HG03520 (cell line): ENCODE measurements at regions not wholly inside any gene's neighbourhood (a gene's known extent, or its start where the extent isn't known, plus 50 kb on each side); places are given as distances from the start of the nearest gene placed in this dataset.

Source experiments
- ATAC-seq: cut with Tn5 transposase; IDR thresholded peaks from one replicate; pipeline ENCODE4 v1.9.1; 2021; ENCODE audit warnings: mild to moderate bottlenecking, moderate library complexity; ENCODE audit not compliant: unreplicated experiment

- no peak for ATAC-seq
Measured at GRCh38 chr10:53023411-53023810, 250.8 kb upstream of the MBL2 start.

GRCh38 chr10:53022611-53023088 is 250.1 kb upstream of the MBL2 start:
- no peak for ATAC-seq

GRCh38 chr10:53013201-53013810 is 240.7 kb upstream of the MBL2 start:
- ATAC-seq = no peak

GRCh38 chr10:53009961-53010907 is 237.7 kb upstream of the MBL2 start:
- ATAC-seq = no peak

GRCh38 chr10:53007527-53007842 is 234.9 kb upstream of the MBL2 start:
- ATAC-seq = no peak

- ATAC-seq = no peak
Measured at GRCh38 chr10:53006663-53007526, 234.3 kb upstream of the MBL2 start.

- ATAC-seq = no peak
Measured at GRCh38 chr10:53005612-53006345, 233.2 kb upstream of the MBL2 start.

GRCh38 chr10:53003094-53003493 is 230.5 kb upstream of the MBL2 start:
- ATAC-seq = no peak

- no peak for ATAC-seq
Measured at GRCh38 chr10:52999681-53000080, 227.1 kb upstream of the MBL2 start.

- ATAC-seq = no peak
Measured at GRCh38 chr10:52999258-52999657, 226.7 kb upstream of the MBL2 start.

- ATAC-seq = no peak
Measured at GRCh38 chr10:52997007-52997406, 224.4 kb upstream of the MBL2 start.

GRCh38 chr10:52994370-52994769 is 221.8 kb upstream of the MBL2 start:
- no peak for ATAC-seq

GRCh38 chr10:52993109-52993508 is 220.5 kb upstream of the MBL2 start:
- no peak for ATAC-seq

GRCh38 chr10:52992567-52992966 is 220.0 kb upstream of the MBL2 start:
- no peak for ATAC-seq

GRCh38 chr10:52988923-52989322 is 216.3 kb upstream of the MBL2 start:
- no peak for ATAC-seq

GRCh38 chr10:52986125-52986524 is 213.5 kb upstream of the MBL2 start:
- no peak for ATAC-seq

- no peak for ATAC-seq
Measured at GRCh38 chr10:52984169-52984568, 211.6 kb upstream of the MBL2 start.

- ATAC-seq = no peak
Measured at GRCh38 chr10:52979295-52979990, 206.9 kb upstream of the MBL2 start.

GRCh38 chr10:52977581-52977980 is 205.0 kb upstream of the MBL2 start:
- ATAC-seq = no peak
